LoVo (cell line): ENCODE measurements at regions not wholly inside any gene's neighbourhood (a gene's known extent, or its start where the extent isn't known, plus 50 kb on each side); places are given as distances from the start of the nearest gene placed in this dataset.
"Not testable (repeated sequence)": the region's sequence is repeated elsewhere in the genome, so short reads cannot be mapped to it uniquely, and the experiment has no call there.

ENCODE experiments used
- DNase-seq: peaks from one replicate; pipeline ENCODE4 v3.0.0-alpha.2; 2016; ENCODE audit warnings: low spot score

DNA sequence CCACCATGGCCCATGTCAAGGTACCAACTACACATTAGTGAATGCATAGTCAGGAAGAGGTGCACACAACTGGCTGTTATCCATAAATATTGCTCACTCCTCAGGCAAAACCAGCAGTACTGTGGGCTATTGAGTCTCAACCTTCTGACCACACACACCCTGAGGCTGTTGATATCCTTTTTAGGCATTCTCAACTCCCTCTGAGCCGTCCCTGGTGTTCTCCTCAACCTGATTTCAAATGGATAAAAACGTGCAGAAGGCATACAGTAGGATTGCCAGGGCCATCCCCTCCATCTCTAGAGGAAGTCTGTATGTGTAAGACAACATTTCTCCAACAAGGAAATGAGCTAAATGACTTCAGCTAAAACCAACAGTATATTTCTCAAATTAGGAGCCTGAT lies 98.7 kb upstream of the KLHL13 start:
- DNase-seq, result no peak

DNA sequence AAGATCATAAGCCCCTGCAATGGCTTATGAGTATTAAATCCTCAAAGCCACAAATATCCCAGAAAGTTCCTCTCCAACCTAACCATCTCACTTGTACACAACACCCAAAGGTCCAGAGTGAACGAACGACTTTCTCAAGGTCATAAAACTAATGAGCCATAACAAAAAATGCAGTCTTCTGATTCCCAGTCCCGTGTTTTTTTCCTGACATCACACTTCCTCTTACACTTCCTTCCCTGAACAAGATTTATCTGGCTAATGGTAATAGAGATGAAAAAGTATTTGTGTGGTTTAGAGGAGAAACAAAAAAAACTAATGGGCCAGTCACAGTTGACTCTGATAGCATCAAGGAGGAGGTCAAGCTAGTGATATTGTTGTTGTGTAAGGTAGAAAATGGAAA lies 99.5 kb upstream of the KLHL13 start:
- no peak for DNase-seq

DNA sequence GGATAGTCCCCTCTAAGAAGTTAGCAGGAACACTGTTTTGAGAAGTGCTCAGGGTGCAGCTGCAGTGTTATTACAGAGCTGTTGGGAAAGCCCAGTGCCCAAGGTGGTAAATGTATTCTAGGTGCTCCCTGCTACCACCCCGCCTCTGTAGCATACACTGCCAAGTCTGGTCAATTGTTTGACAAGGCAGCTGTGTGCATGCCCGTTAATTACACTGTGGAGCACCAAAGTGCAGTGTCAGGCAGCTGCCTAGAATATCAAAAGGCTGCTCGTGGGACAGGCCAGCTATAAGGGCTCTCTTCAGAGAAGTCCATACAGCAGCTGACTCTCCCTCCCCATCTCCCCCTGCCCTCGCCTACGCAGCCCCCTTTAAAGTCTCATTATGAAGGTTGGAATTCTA lies 99.9 kb upstream of the KLHL13 start:
- DNase-seq, result no peak

DNA sequence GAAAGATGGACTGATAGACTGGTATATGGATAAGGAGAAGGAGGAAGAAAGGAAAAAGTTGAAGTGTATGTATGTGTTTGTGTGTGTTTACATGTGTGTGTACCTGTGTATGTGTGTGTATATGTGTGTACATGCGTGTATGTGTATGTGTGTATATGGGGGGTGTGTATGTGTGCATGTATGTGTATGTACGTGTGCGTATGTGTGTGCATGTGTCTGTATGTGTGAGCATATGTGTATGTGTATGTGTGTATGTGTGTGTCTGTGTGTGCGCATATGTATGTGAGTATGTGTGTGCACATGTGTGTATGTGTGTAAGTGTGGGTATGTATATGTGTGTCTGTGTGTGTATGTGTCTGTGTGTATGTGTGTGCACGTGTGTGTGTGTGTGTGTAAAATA lies 101.5 kb upstream of the KLHL13 start:
- no peak for DNase-seq

DNA sequence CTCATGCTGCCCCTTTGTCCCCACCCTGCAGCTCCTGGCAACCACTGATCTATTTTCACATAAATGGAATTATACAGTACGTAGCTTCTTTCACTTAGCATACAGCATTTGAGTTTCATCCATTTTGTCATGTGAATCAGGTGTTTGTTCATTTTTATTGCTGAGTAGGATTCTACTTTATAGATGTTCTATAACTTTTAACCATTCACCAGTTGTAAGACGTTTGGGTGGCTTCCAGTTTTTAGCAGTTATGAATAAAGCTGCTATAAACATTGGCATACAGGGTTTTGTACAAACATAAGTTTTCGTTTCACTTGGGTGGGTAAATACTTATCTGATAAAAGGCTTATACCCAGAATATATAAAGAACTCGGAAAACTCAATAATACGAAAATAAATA lies 102.3 kb upstream of the KLHL13 start:
- DNase-seq, result no peak

DNA sequence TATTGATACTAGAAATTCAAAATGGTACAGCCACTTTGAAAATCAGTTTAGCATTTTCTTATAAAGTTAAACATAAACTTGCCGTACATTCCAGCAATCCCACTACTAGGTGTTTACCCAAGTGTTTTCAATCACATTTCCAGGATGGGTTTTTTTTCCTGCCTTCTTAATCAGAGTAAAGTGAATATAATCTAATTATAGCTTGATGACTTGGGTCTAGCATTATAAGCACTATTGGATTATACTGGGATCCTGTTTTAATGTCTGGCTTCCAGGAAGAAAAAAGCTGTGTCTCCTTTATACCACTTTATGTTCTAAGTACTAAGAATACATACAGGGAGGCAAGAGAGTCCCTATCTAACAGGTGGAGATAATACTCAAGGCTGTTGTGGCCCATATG lies 103.3 kb upstream of the KLHL13 start:
- DNase-seq, result no peak

DNA sequence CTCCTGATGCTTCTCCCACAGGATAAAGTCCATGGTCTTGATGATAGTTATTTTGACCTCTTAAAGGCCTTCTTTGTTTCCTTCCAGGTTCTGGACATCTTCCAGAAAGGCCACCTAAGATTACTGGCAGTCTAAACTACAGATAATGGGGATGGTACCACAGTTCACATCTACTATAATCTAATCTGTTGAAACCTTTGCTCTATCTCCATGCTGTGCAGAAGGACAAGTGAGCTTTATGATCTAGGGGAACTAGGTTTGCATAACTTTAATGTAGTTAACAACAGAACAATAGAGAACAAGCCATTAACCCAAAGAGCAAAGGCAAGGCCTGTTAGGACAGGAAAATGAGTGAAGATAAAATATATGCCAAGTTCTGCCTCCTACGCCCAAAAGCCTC lies 103.9 kb upstream of the KLHL13 start:
- DNase-seq, result no peak

DNA sequence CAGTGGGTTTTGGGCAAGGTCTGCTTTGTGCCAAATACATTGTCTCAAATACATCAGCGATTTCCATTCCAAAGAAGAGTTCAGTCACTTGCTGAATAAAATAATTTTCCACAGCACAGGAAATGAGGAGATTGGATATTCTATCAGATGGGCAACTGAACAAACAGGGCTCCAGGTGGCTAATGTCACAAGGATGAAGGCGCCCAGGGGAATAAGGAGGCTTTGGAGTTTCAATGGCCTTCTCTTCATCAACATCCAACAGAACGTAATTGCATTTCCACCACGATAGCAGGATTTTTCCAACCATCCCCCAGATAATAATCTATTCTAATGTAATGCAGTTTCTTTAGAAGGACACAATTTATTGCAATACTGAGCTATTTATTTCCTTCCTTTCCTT lies 104.7 kb upstream of the KLHL13 start:
- DNase-seq, result no peak

DNA sequence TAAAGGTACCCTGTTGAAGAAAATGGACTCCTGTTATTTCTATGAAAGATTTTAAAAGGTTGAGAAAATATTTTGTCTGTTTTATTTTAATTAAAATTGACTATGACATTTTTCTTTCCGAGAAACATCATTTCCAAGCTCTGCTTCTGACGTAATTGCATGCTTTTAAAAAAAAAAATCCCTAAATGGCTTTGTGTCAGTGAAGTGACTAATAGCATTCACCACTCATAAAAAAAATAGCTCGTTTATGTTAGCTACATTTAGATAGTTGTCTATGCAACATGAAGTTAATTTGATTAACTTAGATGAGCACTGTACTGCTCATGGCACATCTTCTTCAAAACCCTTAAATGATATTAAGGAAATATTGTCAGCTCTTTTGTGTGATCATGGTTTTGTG lies 105.1 kb upstream of the KLHL13 start:
- DNase-seq, result no peak

DNA sequence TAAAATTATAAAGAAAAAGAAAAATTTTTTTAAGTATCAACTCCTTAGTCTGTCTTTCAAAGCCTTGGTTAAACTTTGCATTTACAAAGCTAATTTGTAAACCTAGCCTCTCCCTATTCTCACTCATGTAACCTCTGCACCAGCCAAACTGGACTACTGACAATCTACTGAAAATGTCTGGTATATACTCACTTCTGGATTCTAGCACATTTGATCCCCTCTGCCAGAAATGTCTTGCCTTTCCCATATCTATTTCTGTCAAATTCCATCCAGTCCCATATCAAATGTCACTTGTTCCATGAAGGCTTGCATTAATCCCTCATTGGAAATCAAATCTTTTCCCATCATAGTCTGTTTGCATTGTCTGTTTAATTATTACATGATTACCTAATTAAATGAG lies 105.8 kb upstream of the KLHL13 start:
- DNase-seq, result no peak

DNA sequence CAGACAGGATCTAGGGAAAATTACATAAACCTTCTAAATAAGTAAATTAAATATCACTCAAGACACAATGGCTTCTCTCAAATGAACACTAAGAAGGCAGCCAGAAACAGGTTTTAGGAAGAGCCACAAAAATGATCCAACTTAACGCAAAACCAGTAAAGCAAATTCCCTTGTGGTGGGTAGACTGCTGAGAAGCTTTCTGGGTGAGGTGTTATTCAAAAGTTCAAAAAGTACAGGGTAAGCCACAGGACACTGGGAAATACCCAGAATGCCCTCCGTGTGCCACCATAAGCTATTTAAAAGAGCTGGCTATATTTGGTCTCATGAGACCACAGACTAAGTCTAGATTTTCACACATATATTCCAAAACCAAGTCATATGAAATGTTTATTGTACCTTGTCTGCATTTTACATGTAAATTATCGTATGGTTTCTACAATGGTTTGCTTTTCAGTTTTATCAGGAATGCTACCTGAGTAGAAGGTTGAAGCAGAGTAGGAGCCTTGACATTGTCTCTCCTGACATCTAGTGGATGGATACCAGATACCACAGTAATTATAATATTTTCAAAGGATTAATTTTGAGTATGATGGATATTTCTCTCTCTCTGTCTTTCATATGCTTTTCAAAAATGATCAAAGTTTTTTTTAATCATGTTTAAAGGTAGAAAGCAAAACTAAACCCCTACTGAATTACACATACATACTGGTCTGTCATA lies 109.3 kb upstream of the KLHL13 start:
- DNase-seq, result peak; percentile 6

DNA sequence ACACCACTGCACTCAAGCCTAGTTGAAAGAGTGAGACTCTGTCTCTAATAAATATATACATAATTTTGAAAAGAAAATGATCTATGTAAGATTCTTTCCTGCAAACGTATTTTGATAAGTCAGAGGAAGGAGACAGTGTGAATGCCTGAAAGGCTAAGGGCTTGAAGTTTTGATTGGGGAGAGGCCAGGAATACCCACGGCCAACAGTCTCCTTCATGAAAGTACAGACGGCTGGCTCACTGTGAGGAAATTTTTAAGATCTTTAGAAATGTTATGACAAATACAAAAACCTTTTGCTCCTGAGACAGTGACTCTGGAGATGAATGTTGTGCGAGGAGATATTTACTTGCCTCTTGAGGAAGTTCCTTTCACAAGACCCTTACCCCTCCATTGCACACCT lies 111.4 kb upstream of the KLHL13 start:
- DNase-seq, result no peak

DNA sequence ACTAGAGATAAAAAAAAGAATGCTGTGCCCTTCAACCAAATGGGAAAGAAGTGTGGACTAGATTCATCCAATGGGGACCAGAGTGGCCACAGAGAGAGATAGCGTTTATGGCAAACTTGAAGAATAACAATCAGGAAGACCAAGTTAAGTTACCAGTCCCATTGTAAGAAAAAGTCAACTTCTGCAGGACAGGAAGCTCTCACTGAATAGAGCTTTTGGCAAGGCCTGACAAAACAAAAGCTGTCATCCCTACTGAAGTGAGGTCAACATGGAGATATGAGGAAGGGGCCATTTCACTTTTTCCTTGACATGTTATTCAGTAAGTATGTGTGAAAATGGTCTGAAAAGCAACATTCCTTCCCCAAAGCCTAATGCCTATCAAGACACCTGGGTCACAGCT lies 111.8 kb upstream of the KLHL13 start:
- no peak for DNase-seq

DNA sequence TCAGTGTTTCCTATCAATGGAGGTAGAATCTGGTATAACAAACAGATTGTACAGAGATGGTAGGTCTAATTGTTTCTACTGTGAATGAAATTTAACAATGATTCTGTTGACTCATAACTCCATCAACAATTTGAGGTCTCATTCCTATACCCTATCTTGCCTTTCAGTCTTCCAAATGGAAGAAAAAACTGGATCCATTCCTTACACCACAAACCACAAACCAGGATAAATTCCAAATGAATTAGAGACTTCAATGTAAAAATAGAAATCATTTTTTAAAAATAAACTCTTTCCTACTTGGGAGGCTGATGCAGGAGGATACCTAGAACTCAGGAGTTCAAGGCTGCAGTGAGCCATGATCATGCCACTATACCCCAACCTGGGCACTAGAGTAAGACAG lies 114.4 kb upstream of the WDR44 start:
- no peak for DNase-seq

DNA sequence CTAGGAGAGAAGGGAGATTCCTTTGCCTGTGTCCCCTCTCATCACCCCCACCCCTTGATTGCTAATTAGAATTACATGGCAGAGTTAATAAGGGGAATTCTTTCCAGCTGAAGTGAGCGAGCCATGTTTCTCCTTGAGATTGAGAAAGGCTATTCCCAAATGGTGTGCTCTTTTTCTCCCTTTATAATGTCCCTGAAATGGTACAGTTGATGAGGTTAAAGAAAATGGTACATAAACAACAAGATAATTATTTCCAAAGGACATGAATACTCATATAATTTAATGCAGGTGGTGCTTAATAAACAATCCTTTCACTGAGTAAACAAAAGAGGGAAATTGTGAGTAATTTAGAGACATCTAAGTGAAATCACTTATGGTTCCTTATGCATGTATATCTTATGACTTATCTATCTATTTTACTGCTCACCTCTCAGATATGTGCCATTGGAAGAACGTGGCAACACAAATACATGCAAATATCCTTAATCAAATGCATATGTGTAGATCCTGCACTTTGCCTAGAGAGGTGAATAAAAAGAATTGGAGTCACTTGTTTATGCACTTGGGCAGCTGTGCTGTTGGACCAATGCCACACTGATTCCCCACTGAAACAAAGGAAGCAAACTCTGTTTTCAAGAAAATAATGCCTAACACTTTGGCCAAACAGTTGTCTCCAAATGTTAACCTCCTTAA lies 106.6 kb upstream of the WDR44 start:
- no peak for DNase-seq

DNA sequence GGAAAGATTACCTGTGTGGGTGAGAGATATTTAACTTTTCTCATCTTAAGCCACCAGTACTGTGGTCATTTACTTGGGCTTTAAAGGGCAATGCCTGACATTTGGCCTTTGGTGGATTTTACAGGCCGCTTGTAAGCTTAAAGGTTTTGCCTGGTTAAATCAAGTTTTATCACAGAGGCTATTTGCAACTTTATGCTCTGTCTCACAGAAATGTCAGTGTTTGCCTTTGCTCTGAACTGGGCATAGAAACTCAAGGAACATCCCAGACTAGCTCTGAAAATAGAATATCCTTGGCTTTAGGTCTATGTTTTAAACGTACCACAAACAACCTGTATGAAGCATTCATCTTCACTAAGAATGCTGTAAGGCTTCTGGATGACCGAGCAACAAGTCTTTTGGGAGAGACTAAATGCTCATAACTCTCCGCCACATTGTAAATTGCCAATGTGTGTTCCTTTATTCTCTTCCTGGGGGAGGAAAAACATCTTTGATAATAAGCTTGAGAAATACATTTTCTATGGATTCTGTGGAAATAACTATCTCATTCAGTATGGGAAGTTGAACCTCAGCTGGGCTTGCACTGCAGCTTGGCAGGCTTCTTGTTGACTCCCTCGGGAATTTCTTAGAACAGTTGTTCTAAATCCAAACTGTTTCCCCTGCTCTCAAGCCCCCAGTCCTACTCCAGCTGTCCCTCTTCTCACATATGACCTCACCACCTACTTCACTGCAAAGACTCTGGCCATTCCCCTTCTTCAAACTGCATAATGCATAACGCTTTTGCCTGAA lies 105.8 kb upstream of the WDR44 start:
- no peak for DNase-seq

DNA sequence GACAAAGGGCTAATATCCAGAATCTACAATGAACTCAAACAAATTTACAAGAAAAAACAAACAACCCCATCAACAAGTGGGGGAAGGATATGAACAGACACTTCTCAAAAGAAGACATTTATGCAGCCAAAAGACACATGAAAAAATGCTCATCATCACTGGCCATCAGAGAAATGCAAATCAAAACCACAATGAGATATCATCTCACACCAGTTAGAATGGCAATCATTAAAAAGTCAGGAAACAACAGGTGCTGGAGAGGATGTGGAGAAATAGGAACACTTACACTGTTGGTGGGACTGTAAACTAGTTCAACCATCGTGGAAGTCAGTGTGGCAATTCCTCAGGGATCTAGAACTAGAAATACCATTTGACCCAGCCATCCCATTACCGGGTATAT lies 98.9 kb upstream of the WDR44 start:
- not testable (repeated sequence) for DNase-seq

DNA sequence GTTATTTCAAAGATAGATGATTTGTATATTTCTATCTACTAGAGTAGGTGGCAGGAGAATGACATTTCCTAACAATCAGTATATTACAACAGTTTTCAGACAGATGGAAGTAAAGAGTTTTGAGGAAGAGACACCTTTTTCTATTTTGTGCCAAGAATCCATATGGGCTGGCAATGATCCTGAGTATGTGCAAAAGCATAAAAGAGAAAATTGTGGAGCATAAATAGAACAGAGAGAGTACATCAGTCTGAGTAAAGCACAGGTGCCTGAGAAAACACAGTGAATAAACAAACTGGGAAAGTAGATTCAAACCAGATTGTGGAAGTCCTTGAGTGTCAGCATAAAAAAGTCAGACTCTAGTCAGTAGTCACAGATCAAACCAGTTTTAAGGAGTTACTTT lies 96.8 kb upstream of the WDR44 start:
- DNase-seq, result no peak

DNA sequence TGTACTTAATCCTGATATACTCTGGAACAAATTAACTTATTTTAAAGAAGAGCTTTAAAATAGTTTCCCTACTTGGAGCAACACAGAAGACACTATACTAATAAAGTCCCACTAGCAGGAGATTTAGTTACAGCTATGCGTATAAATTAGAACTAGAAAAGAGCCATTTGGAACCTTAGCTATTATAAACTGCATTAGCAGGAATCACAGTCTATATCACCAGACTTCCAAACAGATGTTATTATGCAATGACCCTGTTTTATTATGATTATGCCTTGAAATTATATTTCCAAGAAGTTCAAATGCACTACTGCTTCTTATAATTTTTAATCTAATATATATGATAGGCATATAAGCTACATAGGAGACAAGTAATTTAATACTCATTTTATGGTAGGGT lies 95.5 kb upstream of the WDR44 start:
- DNase-seq, result no peak

DNA sequence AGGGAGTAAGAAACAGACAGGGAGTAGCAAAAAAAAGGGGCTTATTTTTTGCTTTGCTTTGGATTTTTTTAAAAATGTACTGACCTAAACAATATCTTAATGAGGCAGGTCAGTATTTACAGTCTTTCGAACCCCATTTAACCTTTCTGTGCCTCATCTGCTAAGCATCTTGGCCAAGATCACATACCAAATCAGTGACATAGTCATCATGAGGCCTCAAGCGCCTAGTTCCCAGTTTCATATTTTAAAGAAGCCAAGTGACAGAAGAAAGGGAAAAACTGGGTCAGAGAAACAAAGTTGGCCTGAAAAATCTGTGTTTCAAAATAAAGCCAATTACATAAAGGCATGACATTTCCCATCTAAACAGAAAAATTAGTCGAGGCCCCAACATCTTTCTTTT lies 94.6 kb upstream of the WDR44 start:
- DNase-seq, result no peak

DNA sequence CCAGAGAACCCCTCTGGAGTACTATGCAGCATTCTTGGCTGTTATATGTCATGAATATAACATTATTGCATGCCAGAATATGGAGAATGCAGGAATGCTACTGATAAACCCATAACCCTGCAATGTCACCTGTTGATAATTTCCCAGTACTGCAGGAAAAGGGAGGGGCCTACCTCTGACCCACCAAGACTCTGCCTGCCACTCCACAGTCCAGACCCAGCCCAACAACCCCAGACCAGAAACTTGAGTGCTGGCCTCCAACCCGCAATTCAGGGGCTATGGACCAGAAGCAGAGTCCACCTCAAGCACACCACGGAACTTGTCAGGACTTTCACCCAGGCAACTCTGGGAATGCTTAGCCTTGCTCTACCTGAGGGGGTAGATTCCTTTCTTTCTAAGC lies 92.9 kb upstream of the WDR44 start:
- DNase-seq, result no peak

DNA sequence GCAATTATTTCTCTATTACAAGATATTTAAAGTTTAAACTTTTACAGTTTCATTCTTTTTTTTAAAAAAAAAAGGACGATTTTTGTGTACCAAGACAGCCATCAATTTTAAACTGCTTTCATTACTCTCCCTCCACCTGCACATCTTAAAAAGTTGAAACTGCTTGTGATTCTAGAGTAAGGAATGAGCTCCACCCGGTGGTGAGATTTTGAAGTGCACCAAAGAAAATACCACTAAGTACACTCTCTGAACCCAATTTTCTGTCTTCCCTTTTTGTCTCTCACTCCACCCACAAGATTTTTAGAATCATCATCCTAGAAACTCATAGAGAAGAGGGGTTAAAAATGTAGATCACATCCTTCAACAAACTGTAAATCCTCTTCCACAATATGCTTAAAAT lies 91.3 kb upstream of the WDR44 start:
- peak; percentile 37 for DNase-seq

DNA sequence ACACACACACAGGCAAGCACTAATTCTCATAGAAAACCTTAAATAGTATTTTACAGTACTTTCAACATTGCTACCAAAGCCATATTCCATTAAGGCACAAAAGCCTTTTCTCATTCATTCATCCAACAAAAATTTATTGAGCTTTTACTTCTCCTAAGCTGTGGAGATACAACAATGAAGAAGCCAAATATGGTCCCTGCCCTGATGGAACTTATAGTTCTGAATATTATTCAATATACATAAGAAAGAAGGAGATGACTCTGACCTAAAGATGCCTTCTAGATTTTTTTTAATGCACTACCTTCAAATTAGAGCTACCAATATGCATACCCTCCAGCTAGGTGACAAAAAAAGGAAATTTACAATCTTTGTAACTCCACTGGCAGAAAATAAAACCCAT lies 90.0 kb upstream of the WDR44 start:
- DNase-seq, result no peak
